Fibroblast of the aortic adventitia (primary cell): ENCODE measurements at regions not wholly inside any gene's neighbourhood (a gene's known extent, or its start where the extent isn't known, plus 50 kb on each side); places are given as distances from the start of the nearest gene placed in this dataset.
"Not testable (repeated sequence)": the region's sequence is repeated elsewhere in the genome, so short reads cannot be mapped to it uniquely, and the experiment has no call there.

Experiments
- DNase-seq: peaks from one replicate; pipeline ENCODE4 v3.0.0-alpha.2; 2010; ENCODE audit warnings: low read depth
- H3K4me3 ChIP-seq: 2 replicates; pipeline ENCODE4 v1.5.1; 2011; ENCODE audit warnings: low read depth, mild to moderate bottlenecking, control low read depth, low read length, moderate library complexity
- CTCF ChIP-seq: IDR thresholded peaks from 2 replicates; pipeline ENCODE4 v1.5.1; 2011; ENCODE audit warnings: mild to moderate bottlenecking, low read length, control low read depth, inconsistent platforms; ENCODE audit not compliant: insufficient read depth

- TF ChIP-seq CTCF: no peak
- no peak overlapping the region for H3K4me3 ChIP-seq
- DNase-seq: no peak
Observed at GRCh38 chr7:91378131-91378530, 113.9 kb downstream of the FZD1 start.

GRCh38 chr7:91379236-91379635, 115.0 kb downstream of the FZD1 start:
- DNase-seq: no peak
- no peak overlapping the region for H3K4me3 ChIP-seq
- no peak for TF ChIP-seq CTCF

- no peak overlapping the region for H3K4me3 ChIP-seq
- TF ChIP-seq CTCF: no peak
- DNase-seq: no peak
Observed at GRCh38 chr7:91379991-91380390, 115.8 kb downstream of the FZD1 start.

- DNase-seq: peak; percentile 10
- TF ChIP-seq CTCF: no peak
- H3K4me3 ChIP-seq: no peak overlapping the region
Observed at GRCh38 chr7:91383053-91383904, 119.0 kb downstream of the FZD1 start.

GRCh38 chr7:91383905-91384274, 119.7 kb downstream of the FZD1 start:
- no peak overlapping the region for H3K4me3 ChIP-seq
- no peak for DNase-seq
- no peak for TF ChIP-seq CTCF

GRCh38 chr7:91394757-91395156, 130.5 kb downstream of the FZD1 start:
- H3K4me3 ChIP-seq, DNase-seq: not testable (repeated sequence)

- DNase-seq, H3K4me3 ChIP-seq: not testable (repeated sequence)
Observed at GRCh38 chr7:91395313-91395712, 131.1 kb downstream of the FZD1 start.

- TF ChIP-seq CTCF: no peak
- H3K4me3 ChIP-seq: no peak overlapping the region
- peak; percentile 29 for DNase-seq
Observed at GRCh38 chr7:91397096-91397495, 132.9 kb downstream of the FZD1 start.
